Pancreas (tissue), 10 donors: ENCODE measurements at regions not wholly inside any gene's neighbourhood (a gene's known extent, or its start where the extent isn't known, plus 50 kb on each side); places are given as distances from the start of the nearest gene placed in this dataset.

Experiments used
- ATAC-seq, 4 donors: fragments of 200-7000 bp; cut with Tn5 transposase; one replicate each; pipeline versions ENCODE4 v1.8.0 to v1.9.1; 2020; ENCODE audit warnings: mild to moderate bottlenecking in 4 of 4, moderate library complexity in 4 of 4
- DNase-seq, 6 donors: peaks; one replicate each; pipeline ENCODE4 v3.0.0-alpha.2; 2020
- FAIRE-seq: peaks from 2 replicates; lab custom pipeline; 2012; peaks lifted over from hg19 to GRCh38; lab: Jason Lieb, UNC
- H3K27ac ChIP-seq, 4 donors: fragments of 200-600 bp; sonication (generic); 1 replicate in 3 of 4; 2 replicates in 1 of 4; pipeline versions ENCODE4 v1.5.0 to v1.8.0; 2020
- H3K27me3 ChIP-seq, 4 donors: fragments of 200-600 bp; one replicate each; pipeline ENCODE4 v1.8.0; 2021
- H3K36me3 ChIP-seq, 3 donors: fragments of 200-600 bp; sonication (generic) in 1 of 3; one replicate each; pipeline versions ENCODE4 v1.5.0 to v1.8.0; 2020 to 2021
- H3K4me1 ChIP-seq, 3 donors: fragments of 200-600 bp; one replicate each; pipeline ENCODE4 v1.8.0; 2021
- H3K4me3 ChIP-seq, 4 donors: fragments of 200-600 bp; sonication (generic) in 2 of 4; one replicate each; pipeline versions ENCODE4 v1.5.0 to v1.8.0; 2020 to 2021
- H3K9me3 ChIP-seq, 4 donors: fragments of 200-600 bp; one replicate each; pipeline ENCODE4 v1.8.0; 2021
- WGBS, 2 donors: extraction: QIAGEN DNeasy Blood & Tissue Kit; methylation state at CpG; one replicate each; pipeline ENCODE4 v1.1.7; 2013; 5-methylcytosine and 5-hydroxymethylcytosine counted together
- intact Hi-C, 3 donors: fragments of 100-400 bp; cut with DNase I; formaldehyde crosslinking; loops; one replicate each; pipeline versions ENCODE4 v1.11.1 to v1.14.2; 2022
- TF ChIP-seq, protein P1 (sequence below), 4 donors: fragments of 200-600 bp; sonication (generic) in 3 of 4; IDR thresholded peaks; one replicate each; pipeline versions ENCODE4 v1.5.0 to v1.8.0; 2021; ENCODE audit warnings: antibody characterized with exemption in 4 of 4
- donor health status: healthy with polysubstance abuse.
- donor health status: DM: no; HTN: no; CAD: no; lungs with moderate emphysema.
- donor health status: DM: no; HTN: no; CAD: no.
- donor health status: control.
- donor health status: control.
- donor health status: Bipolar disorder and iron deficiency.
- donor health status: DM: yes; HTN: yes; CAD: no.
- donor health status: DM: no; HTN: no; CAD: no.
- donor health status: DM: no; HTN: no; CAD: no.
- donor health status: DM: yes; HTN: yes; CAD: no.

DNA sequence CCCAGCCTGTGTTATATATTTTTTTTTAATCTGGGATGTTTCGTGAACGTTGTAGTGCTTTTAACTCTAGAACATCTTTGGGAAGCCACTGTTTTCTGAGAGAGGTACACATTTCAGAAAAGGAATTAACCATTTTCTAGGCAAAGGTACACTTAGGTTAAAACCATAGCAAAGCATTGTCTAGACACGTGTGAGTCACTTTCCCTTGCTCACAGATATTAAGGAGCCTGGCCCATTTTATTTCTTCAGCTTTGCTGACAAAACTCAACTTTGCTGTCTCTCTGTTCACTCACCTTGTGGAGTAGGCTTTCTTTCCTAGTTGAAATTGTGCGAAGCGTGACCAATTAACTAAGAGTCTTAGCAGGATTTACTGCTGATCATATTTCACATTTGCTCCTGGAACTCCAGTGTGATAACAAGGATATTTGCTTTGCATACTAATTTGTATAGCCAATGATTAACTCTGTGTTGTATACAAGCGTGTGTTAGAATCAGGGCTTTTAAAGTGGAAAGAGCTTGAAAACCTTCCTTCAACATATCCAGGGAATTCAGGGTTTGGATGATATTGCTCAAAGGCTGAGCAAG, 215.0 kb upstream of the AGAP1 start:
- 67 to 72% methylated on average over 6 of the region's 6 CpGs for WGBS, 2 donors
- no peaks in the 10 kb centered on the region for H3K9me3 ChIP-seq

DNA sequence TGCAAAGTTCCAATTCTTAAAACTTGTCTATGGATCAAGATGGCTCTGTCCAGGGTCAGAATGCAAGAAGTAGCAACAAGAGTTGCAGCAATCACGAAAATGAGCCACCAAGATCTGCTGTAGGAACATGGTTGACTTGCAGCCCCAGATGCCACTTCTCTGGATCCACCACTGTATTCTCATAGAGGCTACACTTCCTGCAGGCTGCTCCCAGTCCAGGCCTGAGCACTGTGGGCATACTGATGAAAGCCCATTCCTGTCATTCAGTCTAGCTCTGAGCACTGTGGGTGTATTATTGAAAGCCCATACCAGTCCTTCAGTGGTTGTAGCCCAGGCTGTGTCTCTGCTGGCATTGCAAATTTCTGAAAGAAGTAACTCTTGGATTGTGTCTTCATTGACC, 213.9 kb upstream of the AGAP1 start:
- TF ChIP-seq, protein P1, sequence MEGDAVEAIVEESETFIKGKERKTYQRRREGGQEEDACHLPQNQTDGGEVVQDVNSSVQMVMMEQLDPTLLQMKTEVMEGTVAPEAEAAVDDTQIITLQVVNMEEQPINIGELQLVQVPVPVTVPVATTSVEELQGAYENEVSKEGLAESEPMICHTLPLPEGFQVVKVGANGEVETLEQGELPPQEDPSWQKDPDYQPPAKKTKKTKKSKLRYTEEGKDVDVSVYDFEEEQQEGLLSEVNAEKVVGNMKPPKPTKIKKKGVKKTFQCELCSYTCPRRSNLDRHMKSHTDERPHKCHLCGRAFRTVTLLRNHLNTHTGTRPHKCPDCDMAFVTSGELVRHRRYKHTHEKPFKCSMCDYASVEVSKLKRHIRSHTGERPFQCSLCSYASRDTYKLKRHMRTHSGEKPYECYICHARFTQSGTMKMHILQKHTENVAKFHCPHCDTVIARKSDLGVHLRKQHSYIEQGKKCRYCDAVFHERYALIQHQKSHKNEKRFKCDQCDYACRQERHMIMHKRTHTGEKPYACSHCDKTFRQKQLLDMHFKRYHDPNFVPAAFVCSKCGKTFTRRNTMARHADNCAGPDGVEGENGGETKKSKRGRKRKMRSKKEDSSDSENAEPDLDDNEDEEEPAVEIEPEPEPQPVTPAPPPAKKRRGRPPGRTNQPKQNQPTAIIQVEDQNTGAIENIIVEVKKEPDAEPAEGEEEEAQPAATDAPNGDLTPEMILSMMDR (IDR thresholded peaks at IDR 0.05), result no peak
- DNase-seq (no peak), ATAC-seq (no peak), FAIRE-seq (no peak)
- intact Hi-C loops, result no loop called here
- Histone ChIP-seq H3K4me1 (no peaks in the 10 kb centered on the region), H3K27me3 (no peaks in the 10 kb centered on the region), H3K27ac (no peak overlapping the region), H3K36me3 (no peaks in the 10 kb centered on the region), H3K4me3 (no peak overlapping the region), H3K9me3 (no peaks in the 10 kb centered on the region)
- WGBS, 2 donors, result 64 to 67% methylated on average over 1 of the region's 1 CpG

More for the DNA sequence above, 215.0 kb upstream of the AGAP1 start:
- FAIRE-seq (no peak), ATAC-seq (no peak), DNase-seq (no peak)
- no peaks in the 10 kb centered on the region for H3K27me3 ChIP-seq
- TF ChIP-seq, protein P1 (IDR thresholded peaks at IDR 0.05), result no peak
- no peak overlapping the region for H3K27ac ChIP-seq
- no peak overlapping the region for H3K4me3 ChIP-seq
- no peaks in the 10 kb centered on the region for H3K4me1 ChIP-seq
- H3K36me3 ChIP-seq, result no peaks in the 10 kb centered on the region
- intact Hi-C loops, result no loop called here

DNA sequence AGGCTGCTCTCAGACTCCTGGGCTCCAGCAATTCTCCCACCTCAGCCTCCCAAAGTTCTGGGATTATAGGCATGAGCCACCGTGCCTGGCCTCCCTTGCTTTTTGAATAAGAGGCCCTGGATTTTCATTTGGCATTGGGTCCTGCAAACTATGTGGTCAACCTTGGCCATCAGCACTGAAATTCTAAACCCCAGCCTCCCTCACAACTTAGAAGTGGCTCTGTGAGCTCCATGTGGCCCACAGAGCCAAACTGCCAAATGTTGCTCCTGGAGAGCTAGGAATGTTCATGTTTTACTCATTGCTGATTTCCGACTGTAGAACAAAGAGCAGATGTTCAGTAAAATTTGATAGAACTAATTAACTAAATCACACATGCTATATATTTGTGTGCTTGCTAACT, 210.6 kb upstream of the AGAP1 start:
- no peaks in the 10 kb centered on the region for H3K27me3 ChIP-seq
- no peaks in the 10 kb centered on the region for H3K4me1 ChIP-seq
- FAIRE-seq (no peak), ATAC-seq (no peak), DNase-seq (no peak)
- no peak overlapping the region for H3K4me3 ChIP-seq
- no peak overlapping the region for H3K27ac ChIP-seq
- intact Hi-C loops, result no loop called here
- 84 to 92% methylated on average over 2 of the region's 2 CpGs for WGBS, 2 donors
- H3K36me3 ChIP-seq, result no peaks in the 10 kb centered on the region
- no peaks in the 10 kb centered on the region for H3K9me3 ChIP-seq
- TF ChIP-seq, protein P1 (IDR thresholded peaks at IDR 0.05), result no peak

DNA sequence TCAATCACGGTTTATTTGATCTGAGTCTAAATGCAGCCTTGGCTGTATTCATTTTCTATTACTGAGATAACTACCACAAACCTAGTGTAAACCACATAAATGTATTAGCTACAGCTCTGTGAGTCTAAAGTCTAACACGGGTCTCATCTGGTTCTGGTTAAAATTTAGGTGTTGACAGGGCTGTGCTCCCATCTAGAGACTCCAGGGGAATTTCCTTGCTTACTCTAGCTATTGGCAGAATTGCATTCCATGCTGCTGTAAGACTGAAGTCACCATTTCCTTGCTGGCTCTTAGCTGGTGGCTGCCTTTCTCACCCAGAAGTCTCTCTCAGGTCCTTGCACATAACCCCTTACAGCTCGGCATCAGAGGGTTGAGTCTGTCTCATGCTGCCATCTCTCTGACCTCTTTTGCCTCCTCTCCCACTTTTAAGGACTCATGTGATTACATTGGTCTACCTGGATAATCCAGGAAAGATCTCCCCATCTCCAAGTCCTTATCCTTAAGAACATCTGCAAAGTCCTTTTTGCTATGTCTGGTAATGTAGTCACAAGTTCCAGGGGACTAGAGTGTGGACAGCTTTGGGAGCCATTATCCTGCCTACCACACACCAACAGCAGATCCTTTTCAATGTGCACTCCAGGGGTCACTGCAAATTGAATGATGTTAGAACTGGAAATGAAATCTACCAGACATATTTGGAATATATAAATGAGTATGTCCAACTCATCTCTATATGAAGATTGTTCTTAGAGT, 207.0 kb upstream of the AGAP1 start:
- FAIRE-seq, result no peak

More for the DNA sequence above, 207.0 kb upstream of the AGAP1 start:
- TF ChIP-seq, protein P1 (IDR thresholded peaks at IDR 0.05), result no peak
- whole genome bisulfite sequencing, 2 donors, result 63 to 73% methylated on average over 3 of the region's 3 CpGs
- H3K4me3 ChIP-seq, result no peak overlapping the region
- no peaks in the 10 kb centered on the region for H3K27me3 ChIP-seq
- peak in 1 of 4 donors; percentile 31 for ATAC-seq
- no peaks in the 10 kb centered on the region for H3K36me3 ChIP-seq
- intact Hi-C loops, result no loop called here
- no peak for DNase-seq
- H3K27ac ChIP-seq, result no peak overlapping the region
- H3K9me3 ChIP-seq, result no peaks in the 10 kb centered on the region
- no peaks in the 10 kb centered on the region for H3K4me1 ChIP-seq
